ENCODE measurements at regions not wholly inside any gene's neighbourhood (a gene's known extent, or its start where the extent isn't known, plus 50 kb on each side); places are given as distances from the start of the nearest gene placed in this dataset.

DNA sequence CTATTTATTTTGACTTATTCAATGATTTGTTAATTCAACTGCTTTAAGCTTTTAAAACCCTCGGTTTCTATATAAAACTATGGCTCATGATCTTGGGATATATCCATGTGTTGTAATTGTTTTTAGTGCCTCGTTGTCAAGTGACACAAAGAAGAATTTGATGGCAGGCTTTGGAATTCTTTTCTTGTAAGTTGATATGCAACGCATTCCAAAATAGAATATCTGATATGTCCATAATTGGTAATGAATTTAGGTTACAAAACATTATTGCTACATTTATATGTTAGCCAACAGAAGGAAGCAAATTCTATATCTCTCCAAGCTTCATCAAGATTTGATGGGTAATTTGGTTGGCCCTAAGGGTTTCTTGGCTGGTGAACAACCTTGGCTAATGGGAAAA lies 220.4 kb upstream of the RIMS1 start:
- Histone ChIP-seq H4K8ac (replicated peaks; ENCODE audit: insufficient read length, low read depth, low read length) (no peak overlapping the region), H2AK5ac (ENCODE audit: insufficient read length, low read length) (no peak overlapping the region), H2BK12ac (ENCODE audit: insufficient read length, low read depth, low read length) (no peak overlapping the region), H3T11ph (ENCODE audit: low read length) (no peak overlapping the region), H3K27ac (ENCODE audit: insufficient read length, low read depth, low read length) (no peak overlapping the region), H3K79me2 (ENCODE audit: insufficient read depth, low read length) (no peaks in the 10 kb centered on the region), H3K9ac (ENCODE audit: extremely low read depth, insufficient read length, low read length) (no peak overlapping the region), H3K23ac (ENCODE audit: insufficient read length, low read depth, low read length) (no peak overlapping the region), H3K56ac (ENCODE audit: insufficient read length, low read depth, low read length) (no peak overlapping the region), H2BK5ac (ENCODE audit: insufficient read length, low read length) (no peak overlapping the region), H2AFZ (ENCODE audit: low read length) (no peak overlapping the region), H3K23me2 (ENCODE audit: insufficient read length, low read depth, low read length, poor library complexity, severe bottlenecking) (no peaks in the 10 kb centered on the region), H3K18ac (ENCODE audit: insufficient read length, low read depth, low read length) (no peak overlapping the region), H3K4ac (ENCODE audit: low read depth, low read length) (no peak overlapping the region), H4K91ac (ENCODE audit: insufficient read length, low read depth, low read length) (no peak overlapping the region), H2BK15ac (ENCODE audit: low read depth, low read length) (no peak overlapping the region), H3K4me1 (ENCODE audit: insufficient read depth, low read length) (no peaks in the 10 kb centered on the region), H3K27me3 (ENCODE audit: insufficient read depth, low read length) (no peaks in the 10 kb centered on the region), H3K14ac (ENCODE audit: insufficient read depth, low read length) (no peak overlapping the region), H2BK120ac (ENCODE audit: low read depth, low read length, poor library complexity, severe bottlenecking) (no peak overlapping the region), H4K20me1 (ENCODE audit: control insufficient read depth, insufficient read depth, insufficient read length) (no peaks in the 10 kb centered on the region), H3K9me3 (ENCODE audit: control insufficient read depth, low read depth, low read length) (no peaks in the 10 kb centered on the region), H3K4me2 (ENCODE audit: insufficient read depth, insufficient read length, low read length) (no peak overlapping the region), H2BK20ac (ENCODE audit: low read depth, low read length, poor library complexity, severe bottlenecking) (no peak overlapping the region), H4K5ac (ENCODE audit: insufficient read length, low read depth, low read length) (no peak overlapping the region), H3K79me1 (ENCODE audit: insufficient read depth, low read depth, low read length, poor library complexity, severe bottlenecking) (no peaks in the 10 kb centered on the region)
- H3K9me3 Mint-ChIP-seq = 0 out of 5 replicates have a peak, but pooled peaks cover 0 to 2% of the 10 kb centered on the region in 2 experiments
- H3K4me3 Mint-ChIP-seq = no peak overlapping the region
- TF ChIP-seq, protein P1, sequence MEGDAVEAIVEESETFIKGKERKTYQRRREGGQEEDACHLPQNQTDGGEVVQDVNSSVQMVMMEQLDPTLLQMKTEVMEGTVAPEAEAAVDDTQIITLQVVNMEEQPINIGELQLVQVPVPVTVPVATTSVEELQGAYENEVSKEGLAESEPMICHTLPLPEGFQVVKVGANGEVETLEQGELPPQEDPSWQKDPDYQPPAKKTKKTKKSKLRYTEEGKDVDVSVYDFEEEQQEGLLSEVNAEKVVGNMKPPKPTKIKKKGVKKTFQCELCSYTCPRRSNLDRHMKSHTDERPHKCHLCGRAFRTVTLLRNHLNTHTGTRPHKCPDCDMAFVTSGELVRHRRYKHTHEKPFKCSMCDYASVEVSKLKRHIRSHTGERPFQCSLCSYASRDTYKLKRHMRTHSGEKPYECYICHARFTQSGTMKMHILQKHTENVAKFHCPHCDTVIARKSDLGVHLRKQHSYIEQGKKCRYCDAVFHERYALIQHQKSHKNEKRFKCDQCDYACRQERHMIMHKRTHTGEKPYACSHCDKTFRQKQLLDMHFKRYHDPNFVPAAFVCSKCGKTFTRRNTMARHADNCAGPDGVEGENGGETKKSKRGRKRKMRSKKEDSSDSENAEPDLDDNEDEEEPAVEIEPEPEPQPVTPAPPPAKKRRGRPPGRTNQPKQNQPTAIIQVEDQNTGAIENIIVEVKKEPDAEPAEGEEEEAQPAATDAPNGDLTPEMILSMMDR (conservative IDR thresholded peaks at IDR 0.05) = no peak
- DNase-seq = no peak
- no peaks in the 10 kb centered on the region for H3K27me3 Mint-ChIP-seq (ENCODE audit: low read depth)
- no CpG with 5 or more reads among the region's 3 CpGs for WGBS (ENCODE audit: extremely low coverage, insufficient read length, low lambda C conversion rate)
- H3K27ac Mint-ChIP-seq = no peak overlapping the region
- no peaks in the 10 kb centered on the region for H3K4me1 Mint-ChIP-seq
- H3K36me3 Mint-ChIP-seq (ENCODE audit: insufficient read depth in 1 of 3, low read depth in 3 of 3) = no peaks in the 10 kb centered on the region
